OCI-LY1 (cell line): ENCODE measurements at regions not wholly inside any gene's neighbourhood (a gene's known extent, or its start where the extent isn't known, plus 50 kb on each side); places are given as distances from the start of the nearest gene placed in this dataset.

ENCODE experiments used
- H2AFZ ChIP-seq: fragments of 200-600 bp; sonication (generic), shearing (Covaris generic); 2 replicates; pipeline ENCODE4 v1.6.0; 2014; ENCODE audit warnings: antibody characterized with exemption, mild to moderate bottlenecking, low read length
- H3F3A ChIP-seq: fragments of 200-600 bp; sonication (generic), shearing (Covaris generic); 2 replicates; pipeline ENCODE4 v1.6.0; 2014; ENCODE audit warnings: mild to moderate bottlenecking, antibody characterized with exemption, low read length, moderate library complexity; ENCODE audit not compliant: insufficient read depth
- H3K27ac ChIP-seq: fragments of 200-600 bp; sonication (generic); 2 replicates; pipeline ENCODE4 v1.5.1; 2014; ENCODE audit warnings: low read length, mixed run types, mild to moderate bottlenecking, low read depth; ENCODE audit not compliant: poor library complexity, severe bottlenecking
- H3K27me3 ChIP-seq: fragments of 200-600 bp; sonication (generic); 2 replicates; pipeline ENCODE4 v1.6.0; 2014; ENCODE audit warnings: antibody characterized with exemption, mild to moderate bottlenecking, low read length, moderate library complexity; ENCODE audit not compliant: insufficient read depth
- H3K36me3 ChIP-seq: fragments of 200-600 bp; sonication (generic); 2 replicates; pipeline ENCODE4 v1.6.1; 2014; ENCODE audit warnings: mild to moderate bottlenecking, antibody characterized with exemption, low read length, moderate library complexity, mixed read lengths; ENCODE audit not compliant: insufficient read depth
- H3K4me1 ChIP-seq: fragments of 200-600 bp; sonication (generic); 2 replicates; pipeline ENCODE4 v1.5.1; 2014; ENCODE audit warnings: mild to moderate bottlenecking, low read length, moderate library complexity; ENCODE audit not compliant: insufficient read depth, severe bottlenecking
- H3K4me2 ChIP-seq: fragments of 200-600 bp; sonication (generic), shearing (Covaris generic); 2 replicates; pipeline ENCODE4 v1.6.1; 2014; ENCODE audit warnings: low read length
- H3K4me3 ChIP-seq: fragments of 200-600 bp; sonication (generic); 2 replicates; pipeline ENCODE4 v1.5.1; 2014; ENCODE audit warnings: low read length, low read depth, mild to moderate bottlenecking, mixed read lengths; ENCODE audit not compliant: poor library complexity, severe bottlenecking
- H3K79me2 ChIP-seq: fragments of 200-600 bp; shearing (Covaris generic); 2 replicates; pipeline ENCODE4 v1.6.1; 2016; ENCODE audit warnings: mixed run types, low read length, mixed read lengths; ENCODE audit not compliant: insufficient read depth
- H3K9ac ChIP-seq: fragments of 200-600 bp; sonication (generic), shearing (Covaris generic); 2 replicates; pipeline ENCODE4 v1.6.1; 2014; ENCODE audit warnings: mild to moderate bottlenecking, low read length, mixed read lengths
- H3K9me2 ChIP-seq: fragments of 200-600 bp; sonication (generic), shearing (Covaris generic); 2 replicates; pipeline ENCODE4 v1.6.1; 2014; ENCODE audit warnings: low read depth, mild to moderate bottlenecking, low read length, mixed read lengths
- H3K9me3 ChIP-seq: fragments of 200-600 bp; shearing (Covaris generic); 2 replicates; pipeline ENCODE4 v1.6.1; 2014; ENCODE audit warnings: low read length, mixed read lengths
- H4K20me1 ChIP-seq: fragments of 200-600 bp; sonication (generic), shearing (Covaris generic); 2 replicates; pipeline ENCODE4 v1.6.0; 2016; ENCODE audit warnings: mild to moderate bottlenecking, low read length; ENCODE audit not compliant: insufficient read depth
- CTCF ChIP-seq: fragments of 200-600 bp; sonication (generic), shearing (Covaris generic); IDR thresholded peaks from 2 replicates; pipeline ENCODE4 v1.5.1; 2017; ENCODE audit warnings: mild to moderate bottlenecking, antibody characterized with exemption, low read length, moderate library complexity, mixed read lengths
- EZH2 ChIP-seq: fragments of 200-600 bp; sonication (generic), shearing (Covaris generic); IDR thresholded peaks from 2 replicates; pipeline ENCODE4 v1.8.0; 2017; ENCODE audit warnings: borderline replicate concordance, mixed run types, mild to moderate bottlenecking, antibody characterized with exemption, low read length, moderate library complexity, mixed read lengths

GRCh38 chr4:153974452-153974851, 185.6 kb upstream of the SFRP2 start:
- no peak overlapping the region for H2AFZ ChIP-seq
- 0 out of 2 replicates have a peak, but pooled peaks cover 2% of the 10 kb centered on the region for H3K9me3 ChIP-seq
- no peak overlapping the region for H3K27ac ChIP-seq
- no peaks in the 10 kb centered on the region for H3F3A ChIP-seq
- H3K4me3 ChIP-seq, result no peak overlapping the region
- H3K36me3 ChIP-seq, result no peaks in the 10 kb centered on the region
- no peaks in the 10 kb centered on the region for H3K9me2 ChIP-seq
- TF ChIP-seq EZH2, result no peak
- TF ChIP-seq CTCF, result no peak
- no peaks in the 10 kb centered on the region for H3K79me2 ChIP-seq
- H3K4me1 ChIP-seq, result no peaks in the 10 kb centered on the region
- no peak overlapping the region for H3K9ac ChIP-seq
- no peaks in the 10 kb centered on the region for H4K20me1 ChIP-seq
- no peak overlapping the region for H3K4me2 ChIP-seq
- no peaks in the 10 kb centered on the region for H3K27me3 ChIP-seq

- Histone ChIP-seq H3K4me1 (no peaks in the 10 kb centered on the region), H4K20me1 (no peaks in the 10 kb centered on the region), H3F3A (no peaks in the 10 kb centered on the region), H3K4me2 (no peak overlapping the region), H2AFZ (no peak overlapping the region), H3K27me3 (no peaks in the 10 kb centered on the region), H3K27ac (no peak overlapping the region), H3K4me3 (no peak overlapping the region), H3K9me3 (0 out of 2 replicates have a peak, but pooled peaks cover 2% of the 10 kb centered on the region), H3K9me2 (no peaks in the 10 kb centered on the region), H3K9ac (no peak overlapping the region), H3K79me2 (no peaks in the 10 kb centered on the region), H3K36me3 (no peaks in the 10 kb centered on the region)
- TF ChIP-seq CTCF (no peak), EZH2 (no peak)
Measured at GRCh38 chr4:153973942-153974341, 185.1 kb upstream of the SFRP2 start.

- no peak for TF ChIP-seq CTCF
- TF ChIP-seq EZH2, result no peak
- H3K79me2 ChIP-seq, result no peaks in the 10 kb centered on the region
- no peaks in the 10 kb centered on the region for H3K9me2 ChIP-seq
- H3K4me1 ChIP-seq, result no peaks in the 10 kb centered on the region
- H2AFZ ChIP-seq, result no peak overlapping the region
- H4K20me1 ChIP-seq, result no peaks in the 10 kb centered on the region
- no peak overlapping the region for H3K9ac ChIP-seq
- H3K36me3 ChIP-seq, result no peaks in the 10 kb centered on the region
- H3F3A ChIP-seq, result no peaks in the 10 kb centered on the region
- H3K4me3 ChIP-seq, result no peak overlapping the region
- H3K27ac ChIP-seq, result no peak overlapping the region
- H3K27me3 ChIP-seq, result no peaks in the 10 kb centered on the region
- 0 out of 2 replicates have a peak, but pooled peaks cover 2% of the 10 kb centered on the region for H3K9me3 ChIP-seq
- H3K4me2 ChIP-seq, result no peak overlapping the region
Measured at GRCh38 chr4:153971899-153972298, 183.0 kb upstream of the SFRP2 start.
